ENCODE measurements at regions not wholly inside any gene's neighbourhood (a gene's known extent, or its start where the extent isn't known, plus 50 kb on each side); places are given as distances from the start of the nearest gene placed in this dataset.

DNA sequence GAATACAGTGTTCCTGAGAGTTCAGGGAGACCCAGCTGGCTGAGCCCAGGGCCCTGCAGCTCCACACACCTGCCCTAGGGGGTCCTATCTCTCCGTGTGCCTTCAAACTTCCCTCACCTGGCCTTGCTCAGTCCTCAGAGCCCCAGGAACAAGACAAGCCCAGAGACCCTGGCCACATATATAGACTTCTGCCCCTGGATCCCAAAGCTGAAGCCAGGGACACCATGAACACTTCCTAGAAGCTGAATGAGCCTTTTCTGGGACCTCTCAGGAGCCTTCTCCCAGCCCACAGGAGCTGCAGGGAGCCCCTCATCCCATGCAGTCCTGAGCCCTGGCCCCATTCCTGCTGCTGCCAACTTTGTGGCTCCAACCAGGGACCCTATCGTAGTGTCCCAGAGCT, 190.5 kb downstream of the DICER1 start:
- TF ChIP-seq, protein P1, sequence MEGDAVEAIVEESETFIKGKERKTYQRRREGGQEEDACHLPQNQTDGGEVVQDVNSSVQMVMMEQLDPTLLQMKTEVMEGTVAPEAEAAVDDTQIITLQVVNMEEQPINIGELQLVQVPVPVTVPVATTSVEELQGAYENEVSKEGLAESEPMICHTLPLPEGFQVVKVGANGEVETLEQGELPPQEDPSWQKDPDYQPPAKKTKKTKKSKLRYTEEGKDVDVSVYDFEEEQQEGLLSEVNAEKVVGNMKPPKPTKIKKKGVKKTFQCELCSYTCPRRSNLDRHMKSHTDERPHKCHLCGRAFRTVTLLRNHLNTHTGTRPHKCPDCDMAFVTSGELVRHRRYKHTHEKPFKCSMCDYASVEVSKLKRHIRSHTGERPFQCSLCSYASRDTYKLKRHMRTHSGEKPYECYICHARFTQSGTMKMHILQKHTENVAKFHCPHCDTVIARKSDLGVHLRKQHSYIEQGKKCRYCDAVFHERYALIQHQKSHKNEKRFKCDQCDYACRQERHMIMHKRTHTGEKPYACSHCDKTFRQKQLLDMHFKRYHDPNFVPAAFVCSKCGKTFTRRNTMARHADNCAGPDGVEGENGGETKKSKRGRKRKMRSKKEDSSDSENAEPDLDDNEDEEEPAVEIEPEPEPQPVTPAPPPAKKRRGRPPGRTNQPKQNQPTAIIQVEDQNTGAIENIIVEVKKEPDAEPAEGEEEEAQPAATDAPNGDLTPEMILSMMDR (IDR thresholded peaks at IDR 0.05; ENCODE audit: insufficient read depth, missing control alignments) = no peak
- no peak for FAIRE-seq
- DNase-seq (ENCODE audit: insufficient read length, low spot score) = no peak

DNA sequence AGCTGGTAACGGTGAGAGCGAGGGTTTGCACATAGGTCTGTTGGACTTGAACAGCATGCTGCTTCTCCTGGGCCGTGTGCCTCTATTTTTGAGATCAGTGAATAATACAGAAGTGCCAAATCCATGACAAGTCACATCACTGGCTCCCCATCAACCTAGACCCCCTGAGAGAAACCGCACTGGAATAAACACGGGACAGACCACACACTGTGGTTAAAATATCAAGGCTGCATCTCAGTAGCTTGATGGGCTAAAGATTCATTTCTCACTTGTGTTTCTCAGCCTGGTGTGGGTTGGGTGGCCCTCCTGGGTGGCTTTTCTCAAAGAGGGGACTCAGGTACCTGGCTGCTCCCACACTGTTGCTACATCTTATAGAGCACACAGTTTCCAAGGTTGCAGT, 191.0 kb downstream of the DICER1 start:
- no peak for FAIRE-seq
- no peak for DNase-seq (ENCODE audit: insufficient read length, low spot score)
- TF ChIP-seq, protein P1 (IDR thresholded peaks at IDR 0.05; ENCODE audit: insufficient read depth, missing control alignments) = no peak

DNA sequence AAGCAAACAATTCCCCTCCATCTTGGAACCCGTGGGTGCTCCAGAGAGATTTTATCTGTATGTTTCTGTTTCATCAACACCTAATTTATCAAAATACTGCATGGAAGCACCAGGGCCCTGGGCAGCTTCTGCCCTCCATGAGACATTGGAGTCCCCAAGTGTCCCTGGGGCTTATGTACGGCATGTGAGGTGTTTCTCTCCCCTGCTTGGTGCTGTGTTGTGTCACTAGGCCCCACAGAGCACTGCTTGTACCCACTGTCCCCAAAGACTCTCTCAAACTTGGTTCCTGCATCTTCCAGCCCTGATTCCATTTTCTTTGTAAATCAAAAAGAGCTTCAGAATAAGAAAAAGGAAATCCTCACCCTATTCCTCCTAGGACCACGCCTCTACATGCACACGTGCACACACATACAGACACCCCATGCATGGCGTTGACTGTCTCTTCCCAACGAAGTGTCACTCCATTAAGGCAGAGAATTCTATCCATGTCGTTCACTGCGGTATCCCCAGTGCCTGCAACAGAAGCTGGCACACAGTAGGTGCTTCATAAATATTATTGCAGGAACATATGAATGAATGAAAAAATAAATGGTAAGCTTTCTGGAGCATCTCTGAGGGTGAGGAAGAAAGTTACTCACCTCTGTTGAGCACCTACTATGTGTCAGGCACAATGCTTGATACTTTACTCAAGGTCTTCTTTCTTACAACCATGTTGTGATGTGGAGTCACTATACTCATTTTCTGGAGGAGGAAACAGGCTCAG, 191.6 kb downstream of the DICER1 start:
- FAIRE-seq = no peak
- DNase-seq (ENCODE audit: insufficient read length, low spot score) = no peak
- TF ChIP-seq, protein P1 (IDR thresholded peaks at IDR 0.05; ENCODE audit: insufficient read depth, missing control alignments) = no peak

DNA sequence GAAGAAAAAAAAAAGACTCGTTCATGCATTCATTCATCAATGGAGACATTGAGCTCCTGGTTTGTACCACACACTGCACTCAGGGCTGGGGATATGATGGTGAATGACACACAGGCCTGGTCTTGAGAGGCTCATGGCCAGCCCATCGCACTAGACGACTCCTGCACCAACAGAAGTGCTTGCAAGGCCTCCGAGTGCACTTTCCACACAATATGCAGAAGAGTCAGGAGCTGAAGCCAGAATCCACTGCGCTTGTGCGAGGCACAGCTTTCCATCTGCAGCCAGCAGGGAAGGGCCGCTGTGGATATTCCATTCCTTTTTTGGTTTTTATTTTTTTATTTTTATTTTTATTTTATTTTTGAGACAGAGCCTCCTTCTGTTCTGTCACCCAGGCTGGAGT, 192.4 kb downstream of the DICER1 start:
- TF ChIP-seq, protein P1 (IDR thresholded peaks at IDR 0.05; ENCODE audit: insufficient read depth, missing control alignments) = no peak
- no peak for FAIRE-seq
- DNase-seq (ENCODE audit: insufficient read length, low spot score) = no peak

DNA sequence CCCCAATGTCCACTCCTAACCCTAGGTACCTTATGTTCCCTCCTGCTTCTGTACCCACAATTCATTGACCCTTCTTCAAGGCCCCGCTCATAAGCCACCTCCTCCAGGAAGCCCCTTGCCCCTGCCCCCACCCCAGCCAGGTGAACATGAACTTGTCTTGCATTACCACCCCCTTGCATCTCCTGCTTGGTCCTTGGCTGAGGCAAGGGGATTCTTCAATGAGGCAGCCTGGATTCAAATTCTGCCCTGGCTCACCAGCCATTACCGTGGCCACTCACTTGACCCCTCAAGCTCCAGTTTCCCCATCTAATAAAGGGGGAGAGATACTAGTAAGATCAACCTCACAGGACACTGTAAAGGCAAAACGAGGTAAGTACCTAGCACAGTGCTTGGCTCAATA, 193.1 kb downstream of the DICER1 start:
- TF ChIP-seq, protein P1 (IDR thresholded peaks at IDR 0.05; ENCODE audit: insufficient read depth, missing control alignments) = no peak
- DNase-seq (ENCODE audit: insufficient read length, low spot score) (no peak), FAIRE-seq (no peak)

DNA sequence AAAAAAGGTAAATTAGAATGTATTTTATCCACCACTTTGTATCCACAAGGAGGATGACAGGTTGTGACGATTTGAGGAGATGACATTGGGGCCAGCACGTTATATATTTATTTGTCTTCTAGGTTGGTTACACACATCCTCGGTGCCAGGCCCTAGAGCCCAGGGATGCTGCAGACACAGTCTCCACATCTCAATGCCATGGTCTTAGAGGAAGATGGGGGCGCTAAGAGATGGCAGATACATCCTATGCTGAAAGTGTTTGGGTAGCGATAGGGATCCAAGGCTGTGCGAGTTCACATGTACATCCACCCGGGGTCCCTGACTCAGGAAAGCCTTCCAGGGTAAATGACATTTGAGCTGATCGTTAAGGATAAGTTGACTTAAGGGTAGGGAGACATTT, 193.1 kb upstream of the GSC start:
- DNase-seq (ENCODE audit: insufficient read length, low spot score) = no peak
- TF ChIP-seq, protein P1 (IDR thresholded peaks at IDR 0.05; ENCODE audit: insufficient read depth, missing control alignments) = no peak
- FAIRE-seq = no peak

DNA sequence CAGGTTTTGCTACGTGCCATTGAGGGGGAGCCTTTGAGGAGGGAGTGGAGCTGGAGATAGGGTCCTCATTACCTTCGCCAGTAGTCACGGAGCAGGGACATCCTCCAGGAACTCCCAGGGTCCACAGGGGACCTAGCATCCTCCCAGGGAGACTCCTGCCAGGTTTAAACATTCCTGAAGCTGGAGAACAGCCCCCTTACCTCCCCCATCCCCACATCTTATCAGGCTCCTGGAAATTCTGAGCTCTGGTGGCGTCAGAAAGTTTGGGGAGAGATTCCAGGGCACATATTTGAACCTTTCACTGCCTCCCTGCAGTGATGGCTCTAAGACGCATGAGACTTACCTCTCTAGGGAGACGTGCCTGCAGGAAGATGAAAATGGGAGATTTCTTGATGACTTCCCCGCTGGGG, 192.3 kb upstream of the GSC start:
- TF ChIP-seq, protein P1 (IDR thresholded peaks at IDR 0.05; ENCODE audit: insufficient read depth, missing control alignments) = no peak
- FAIRE-seq = no peak
- no peak for DNase-seq (ENCODE audit: insufficient read length, low spot score)

Data from D721Med (cell line).